HCT116 (cell line): ENCODE measurements at regions not wholly inside any gene's neighbourhood (a gene's known extent, or its start where the extent isn't known, plus 50 kb on each side); places are given as distances from the start of the nearest gene placed in this dataset.

Experiments used
- CBX3 ChIP-seq: IDR thresholded peaks from 2 replicates; pipeline ENCODE4 v1.6.1; 2012; ENCODE audit warnings: low read depth
- CEBPB ChIP-seq: IDR thresholded peaks from 2 replicates; pipeline ENCODE4 v1.6.1; 2012; ENCODE audit warnings: low read depth
- EZH2 ChIP-seq: fragments of 200-600 bp; sonication (generic); IDR thresholded peaks from 2 replicates; pipeline ENCODE4 v1.6.1; 2017; ENCODE audit warnings: antibody characterized with exemption, mixed run types
- EZH2phosphoT487 ChIP-seq: fragments of 200-600 bp; IDR thresholded peaks from 2 replicates; pipeline ENCODE4 v1.6.1; 2018; ENCODE audit warnings: antibody characterized with exemption, borderline replicate concordance
- JUND ChIP-seq: IDR thresholded peaks from 2 replicates; pipeline ENCODE4 v1.6.1; 2012
- POLR2A ChIP-seq: IDR thresholded peaks from 2 replicates; pipeline ENCODE4 v1.7.0; 2011; ENCODE audit warnings: borderline replicate concordance; ENCODE audit not compliant: insufficient read depth, insufficient read length; ENCODE audit errors: extremely low read depth
- RAD21 ChIP-seq: IDR thresholded peaks from 2 replicates; pipeline ENCODE4 v1.6.1; 2012; ENCODE audit warnings: low read depth, mild to moderate bottlenecking
- ZNF274 ChIP-seq: fragments of 200-500 bp; sonication (Bioruptor generic); IDR thresholded peaks from 2 replicates; pipeline ENCODE4 v1.6.1; 2014; ENCODE audit warnings: mild to moderate bottlenecking, low read depth, low read length, inconsistent platforms
- TF ChIP-seq, protein P1 (sequence below), 3 experiments: fragments of 200-600 bp in 1 of 3; sonication (generic) in 1 of 3; IDR thresholded peaks in 2 of 3; conservative IDR thresholded peaks in 1 of 3; 2 replicates each; pipeline ENCODE4 v1.5.1; 2012 to 2017; ENCODE audit warnings: low read depth in 2 of 3, low read length in 2 of 3, antibody characterized with exemption in 1 of 3, borderline replicate concordance in 1 of 3, control low read depth in 1 of 3, mild to moderate bottlenecking in 1 of 3, mixed read lengths in 1 of 3, mixed run types in 1 of 3, moderate library complexity in 1 of 3; ENCODE audit not compliant: insufficient read depth in 1 of 3
- TF ChIP-seq, protein P2 (sequence below): IDR thresholded peaks from 2 replicates; pipeline ENCODE4 v1.6.1; 2012

DNA sequence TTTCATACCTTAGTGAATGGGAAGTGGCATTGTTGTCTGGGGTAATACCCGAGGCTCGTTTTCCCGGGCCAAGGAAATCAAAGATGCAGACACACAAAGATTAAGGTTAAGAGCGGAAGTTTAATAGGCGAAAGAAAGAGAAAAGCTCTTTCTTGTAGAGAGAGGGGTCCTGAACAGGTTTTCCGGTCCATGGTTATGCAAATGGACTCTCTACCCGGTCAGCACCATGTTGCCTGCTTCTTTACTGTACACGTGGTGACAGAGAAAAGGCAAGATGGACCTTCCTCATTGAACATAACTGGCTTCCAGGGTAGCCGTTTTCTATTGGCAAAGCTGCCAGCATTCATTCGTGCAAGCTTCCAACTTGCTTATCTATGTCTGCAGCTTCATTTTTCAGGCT lies 2063.5 kb downstream of the SUCLG1 start:
- no peak for TF ChIP-seq EZH2
- TF ChIP-seq EZH2phosphoT487 = no peak
- TF ChIP-seq, protein P1, sequence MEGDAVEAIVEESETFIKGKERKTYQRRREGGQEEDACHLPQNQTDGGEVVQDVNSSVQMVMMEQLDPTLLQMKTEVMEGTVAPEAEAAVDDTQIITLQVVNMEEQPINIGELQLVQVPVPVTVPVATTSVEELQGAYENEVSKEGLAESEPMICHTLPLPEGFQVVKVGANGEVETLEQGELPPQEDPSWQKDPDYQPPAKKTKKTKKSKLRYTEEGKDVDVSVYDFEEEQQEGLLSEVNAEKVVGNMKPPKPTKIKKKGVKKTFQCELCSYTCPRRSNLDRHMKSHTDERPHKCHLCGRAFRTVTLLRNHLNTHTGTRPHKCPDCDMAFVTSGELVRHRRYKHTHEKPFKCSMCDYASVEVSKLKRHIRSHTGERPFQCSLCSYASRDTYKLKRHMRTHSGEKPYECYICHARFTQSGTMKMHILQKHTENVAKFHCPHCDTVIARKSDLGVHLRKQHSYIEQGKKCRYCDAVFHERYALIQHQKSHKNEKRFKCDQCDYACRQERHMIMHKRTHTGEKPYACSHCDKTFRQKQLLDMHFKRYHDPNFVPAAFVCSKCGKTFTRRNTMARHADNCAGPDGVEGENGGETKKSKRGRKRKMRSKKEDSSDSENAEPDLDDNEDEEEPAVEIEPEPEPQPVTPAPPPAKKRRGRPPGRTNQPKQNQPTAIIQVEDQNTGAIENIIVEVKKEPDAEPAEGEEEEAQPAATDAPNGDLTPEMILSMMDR (IDR thresholded peaks at IDR 0.05 in 2 of 3, conservative IDR thresholded peaks at IDR 0.05 in 1 of 3; ENCODE audit: borderline replicate concordance in 1 of 3, insufficient read depth in 1 of 3, low read depth in 2 of 3, low read length in 2 of 3) = no peak
- no peak for TF ChIP-seq JUND
- TF ChIP-seq CEBPB = no peak
- TF ChIP-seq CBX3 = no peak
- no peak for TF ChIP-seq ZNF274
- no peak for TF ChIP-seq RAD21
- TF ChIP-seq POLR2A = no peak
- TF ChIP-seq, protein P2, sequence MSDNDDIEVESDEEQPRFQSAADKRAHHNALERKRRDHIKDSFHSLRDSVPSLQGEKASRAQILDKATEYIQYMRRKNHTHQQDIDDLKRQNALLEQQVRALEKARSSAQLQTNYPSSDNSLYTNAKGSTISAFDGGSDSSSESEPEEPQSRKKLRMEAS = no peak
